Breast epithelium (tissue), 4 donors: ENCODE measurements at regions not wholly inside any gene's neighbourhood (a gene's known extent, or its start where the extent isn't known, plus 50 kb on each side); places are given as distances from the start of the nearest gene placed in this dataset.

ENCODE experiments used
- DNase-seq, 2 donors: peaks; one replicate each; pipeline ENCODE4 v3.0.0-alpha.2; 2019; ENCODE audit warnings: low spot score in 2 of 2
- H3K27ac ChIP-seq, 2 donors: fragments of 200-600 bp; sonication (generic) in 1 of 2; one replicate each; pipeline ENCODE4 v1.5.1; 2016 to 2019; ENCODE audit warnings: mild to moderate bottlenecking in 1 of 2
- H3K27me3 ChIP-seq, 2 donors: fragments of 200-600 bp; sonication (generic) in 1 of 2; one replicate each; pipeline versions ENCODE4 v1.5.1 to v1.6.0; 2017 to 2019; ENCODE audit warnings: control low read depth in 1 of 2, mild to moderate bottlenecking in 1 of 2
- H3K36me3 ChIP-seq: fragments of 200-600 bp; one replicate; pipeline ENCODE4 v1.5.1; 2019
- H3K4me1 ChIP-seq, 2 donors: fragments of 200-600 bp; sonication (generic); one replicate each; pipeline ENCODE4 v1.5.1; 2016 to 2019; ENCODE audit warnings: control low read depth in 1 of 2
- H3K4me3 ChIP-seq, 3 donors: fragments of 200-600 bp; sonication (generic); 1 replicate in 2 of 3; 2 replicates in 1 of 3; pipeline ENCODE4 v1.5.1; 2016 to 2019; ENCODE audit warnings: mild to moderate bottlenecking in 3 of 3, moderate library complexity in 2 of 3
- H3K9me3 ChIP-seq, 2 donors: fragments of 200-600 bp; sonication (generic) in 1 of 2; one replicate each; pipeline ENCODE4 v1.5.1; 2016 to 2019; ENCODE audit warnings: control low read depth in 1 of 2
- POLR2A ChIP-seq: fragments of 450-650 bp; IDR thresholded peaks from one replicate; pipeline ENCODE4 v1.6.1; 2016; ENCODE audit warnings: antibody characterized with exemption, mild to moderate bottlenecking, moderate library complexity
- POLR2AphosphoS5 ChIP-seq, 3 donors: sonication (generic); formaldehyde crosslinking; IDR thresholded peaks; one replicate each; pipeline ENCODE4 v1.6.1; 2017; ENCODE audit warnings: antibody characterized with exemption in 3 of 3
- intact Hi-C: fragments of 100-400 bp; cut with DNase I; formaldehyde crosslinking; loops from one replicate; pipeline ENCODE4 v1.15.1; 2023; ENCODE audit warnings: low total_unique reads
- TF ChIP-seq, protein P1 (sequence below), 3 donors: fragments of 450-650 bp; IDR thresholded peaks; one replicate each; pipeline ENCODE4 v1.5.1; 2016 to 2017; ENCODE audit warnings: antibody characterized with exemption in 3 of 3, mild to moderate bottlenecking in 3 of 3, moderate library complexity in 3 of 3

DNA sequence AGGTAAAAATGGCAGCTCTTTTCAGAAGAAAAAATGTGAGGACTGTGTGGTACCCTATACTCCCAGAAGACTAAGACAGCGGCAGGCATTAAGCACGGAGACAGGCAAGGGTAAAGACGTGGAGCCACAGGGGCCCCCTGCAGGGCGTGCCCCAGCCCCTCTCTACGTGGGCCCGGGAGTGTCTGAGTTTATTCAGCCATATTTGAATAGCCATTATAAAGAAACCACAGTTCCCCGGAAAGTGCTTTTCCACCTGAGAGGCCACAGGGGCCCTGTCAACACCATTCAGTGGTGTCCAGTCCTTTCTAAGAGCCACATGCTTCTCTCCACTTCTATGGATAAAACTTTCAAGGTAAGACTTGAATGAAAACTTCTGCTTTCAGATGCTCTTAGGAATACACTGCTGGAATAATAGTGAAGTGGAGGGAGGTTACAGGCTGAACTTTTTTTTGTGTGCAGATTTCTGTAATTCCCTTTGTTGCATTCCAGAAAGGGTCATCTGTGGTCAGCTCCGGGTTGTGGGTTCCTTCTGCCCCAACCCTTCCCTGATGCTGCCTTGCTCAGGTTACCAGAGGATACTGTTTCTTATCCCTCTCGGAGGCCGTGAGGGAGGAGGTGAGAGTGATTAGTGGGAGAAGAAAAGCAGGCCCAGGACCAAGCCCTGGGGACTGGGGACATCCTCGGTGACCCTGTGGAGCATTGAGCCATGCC lies 58.4 kb downstream of the SLC25A47 start:
- no peaks in the 10 kb centered on the region for H3K27me3 ChIP-seq
- H3K27ac ChIP-seq = no peak overlapping the region
- H3K36me3 ChIP-seq = no peaks in the 10 kb centered on the region
- H3K4me1 ChIP-seq = peaks cover 0 to 5% of the 10 kb centered on the region in 2 donors
- intact Hi-C loops = no loop called here
- H3K4me3 ChIP-seq = no peak overlapping the region
- TF ChIP-seq, protein P1, sequence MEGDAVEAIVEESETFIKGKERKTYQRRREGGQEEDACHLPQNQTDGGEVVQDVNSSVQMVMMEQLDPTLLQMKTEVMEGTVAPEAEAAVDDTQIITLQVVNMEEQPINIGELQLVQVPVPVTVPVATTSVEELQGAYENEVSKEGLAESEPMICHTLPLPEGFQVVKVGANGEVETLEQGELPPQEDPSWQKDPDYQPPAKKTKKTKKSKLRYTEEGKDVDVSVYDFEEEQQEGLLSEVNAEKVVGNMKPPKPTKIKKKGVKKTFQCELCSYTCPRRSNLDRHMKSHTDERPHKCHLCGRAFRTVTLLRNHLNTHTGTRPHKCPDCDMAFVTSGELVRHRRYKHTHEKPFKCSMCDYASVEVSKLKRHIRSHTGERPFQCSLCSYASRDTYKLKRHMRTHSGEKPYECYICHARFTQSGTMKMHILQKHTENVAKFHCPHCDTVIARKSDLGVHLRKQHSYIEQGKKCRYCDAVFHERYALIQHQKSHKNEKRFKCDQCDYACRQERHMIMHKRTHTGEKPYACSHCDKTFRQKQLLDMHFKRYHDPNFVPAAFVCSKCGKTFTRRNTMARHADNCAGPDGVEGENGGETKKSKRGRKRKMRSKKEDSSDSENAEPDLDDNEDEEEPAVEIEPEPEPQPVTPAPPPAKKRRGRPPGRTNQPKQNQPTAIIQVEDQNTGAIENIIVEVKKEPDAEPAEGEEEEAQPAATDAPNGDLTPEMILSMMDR (IDR thresholded peaks at IDR 0.05) = no peak
- TF ChIP-seq POLR2A (no peak), POLR2AphosphoS5 (IDR thresholded peaks at IDR 0.05) (no peak)
- H3K9me3 ChIP-seq = no peaks in the 10 kb centered on the region
- no peak for DNase-seq

DNA sequence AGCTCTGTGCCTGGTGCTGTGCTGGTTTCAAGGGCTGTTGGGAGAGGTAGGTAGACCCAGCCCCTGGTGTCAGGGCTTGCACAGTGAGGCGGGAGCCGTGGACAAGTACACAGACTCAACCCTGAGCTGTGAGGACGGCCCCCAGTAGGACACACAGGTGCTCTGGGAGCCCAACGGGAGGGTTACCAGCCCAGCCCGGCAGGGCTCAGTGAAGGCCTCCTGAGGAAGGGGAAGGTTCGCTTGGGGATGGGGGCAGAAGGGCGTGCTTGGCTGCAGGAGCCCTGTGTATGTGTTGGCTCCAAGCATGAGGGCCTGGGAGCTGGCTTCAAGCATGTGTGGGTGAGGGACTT lies 58.9 kb downstream of the SLC25A47 start:
- peaks cover 0 to under 1% of the 10 kb centered on the region in 2 donors for H3K4me1 ChIP-seq
- no peaks in the 10 kb centered on the region for H3K36me3 ChIP-seq
- no peak overlapping the region for H3K4me3 ChIP-seq
- TF ChIP-seq, protein P1 (IDR thresholded peaks at IDR 0.05) = no peak
- H3K27ac ChIP-seq = no peak overlapping the region
- no peaks in the 10 kb centered on the region for H3K27me3 ChIP-seq
- no peaks in the 10 kb centered on the region for H3K9me3 ChIP-seq
- intact Hi-C loops = no loop called here
- DNase-seq = no peak

DNA sequence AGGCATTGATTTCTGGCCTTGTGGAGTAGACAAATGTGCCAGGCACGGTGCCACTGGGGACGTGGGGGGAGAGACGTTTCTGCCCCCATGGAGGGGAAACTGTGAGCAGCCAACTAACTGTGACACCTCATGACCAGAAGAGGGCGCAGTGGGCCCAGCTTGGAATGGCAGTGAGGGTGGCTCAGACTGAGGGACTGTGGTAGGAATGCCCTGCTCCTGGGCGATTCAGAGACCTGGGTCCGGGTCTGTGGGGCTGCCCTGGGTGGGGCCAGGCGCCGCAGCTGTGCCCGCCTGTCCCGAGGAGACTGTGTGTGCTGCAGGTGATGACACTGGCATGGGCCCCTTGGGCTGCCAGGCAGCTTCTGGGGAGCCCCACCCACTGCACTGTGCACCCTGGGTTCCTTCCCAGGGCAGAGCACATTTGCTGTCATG lies 60.6 kb downstream of the SLC25A47 start:
- Histone ChIP-seq H3K27ac (no peak overlapping the region), H3K9me3 (no peaks in the 10 kb centered on the region), H3K36me3 (no peaks in the 10 kb centered on the region), H3K4me3 (no peak overlapping the region), H3K4me1 (no peaks in the 10 kb centered on the region), H3K27me3 (no peaks in the 10 kb centered on the region)
- TF ChIP-seq POLR2AphosphoS5 (IDR thresholded peaks at IDR 0.05) (no peak), POLR2A (no peak)
- TF ChIP-seq, protein P1 (IDR thresholded peaks at IDR 0.05) = peak; percentile 7 to 75 (median 63)
- DNase-seq = peak in 1 of 2 donors; percentile 66
- intact Hi-C loops = no loop called here

DNA sequence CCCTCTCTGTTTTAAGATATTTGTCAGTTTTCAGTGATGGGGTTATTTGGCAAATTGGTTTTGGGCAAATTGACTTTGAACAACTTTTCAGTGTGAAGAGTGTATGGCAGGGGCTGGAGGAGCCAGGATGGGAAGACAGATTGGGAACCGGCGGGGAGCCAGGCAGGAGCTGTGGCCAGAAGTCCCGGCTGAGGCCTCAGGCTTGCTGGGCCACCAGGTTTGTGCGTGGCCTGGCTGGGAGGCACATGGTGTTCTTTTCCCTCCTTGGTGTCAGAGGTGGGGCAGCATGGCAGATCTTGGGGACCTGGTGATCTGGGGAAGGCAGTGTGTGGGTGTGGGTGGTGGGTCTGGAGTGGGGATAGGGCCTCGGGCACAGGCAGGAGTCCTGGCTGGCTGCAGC lies 61.1 kb downstream of the SLC25A47 start:
- Histone ChIP-seq H3K4me3 (no peak overlapping the region), H3K9me3 (no peaks in the 10 kb centered on the region), H3K36me3 (no peaks in the 10 kb centered on the region), H3K4me1 (no peaks in the 10 kb centered on the region), H3K27me3 (no peaks in the 10 kb centered on the region), H3K27ac (no peak overlapping the region)
- intact Hi-C loops = no loop called here
- no peak for TF ChIP-seq POLR2A
- no peak for TF ChIP-seq POLR2AphosphoS5 (IDR thresholded peaks at IDR 0.05)
- TF ChIP-seq, protein P1 (IDR thresholded peaks at IDR 0.05) = no peak
- no peak for DNase-seq

DNA sequence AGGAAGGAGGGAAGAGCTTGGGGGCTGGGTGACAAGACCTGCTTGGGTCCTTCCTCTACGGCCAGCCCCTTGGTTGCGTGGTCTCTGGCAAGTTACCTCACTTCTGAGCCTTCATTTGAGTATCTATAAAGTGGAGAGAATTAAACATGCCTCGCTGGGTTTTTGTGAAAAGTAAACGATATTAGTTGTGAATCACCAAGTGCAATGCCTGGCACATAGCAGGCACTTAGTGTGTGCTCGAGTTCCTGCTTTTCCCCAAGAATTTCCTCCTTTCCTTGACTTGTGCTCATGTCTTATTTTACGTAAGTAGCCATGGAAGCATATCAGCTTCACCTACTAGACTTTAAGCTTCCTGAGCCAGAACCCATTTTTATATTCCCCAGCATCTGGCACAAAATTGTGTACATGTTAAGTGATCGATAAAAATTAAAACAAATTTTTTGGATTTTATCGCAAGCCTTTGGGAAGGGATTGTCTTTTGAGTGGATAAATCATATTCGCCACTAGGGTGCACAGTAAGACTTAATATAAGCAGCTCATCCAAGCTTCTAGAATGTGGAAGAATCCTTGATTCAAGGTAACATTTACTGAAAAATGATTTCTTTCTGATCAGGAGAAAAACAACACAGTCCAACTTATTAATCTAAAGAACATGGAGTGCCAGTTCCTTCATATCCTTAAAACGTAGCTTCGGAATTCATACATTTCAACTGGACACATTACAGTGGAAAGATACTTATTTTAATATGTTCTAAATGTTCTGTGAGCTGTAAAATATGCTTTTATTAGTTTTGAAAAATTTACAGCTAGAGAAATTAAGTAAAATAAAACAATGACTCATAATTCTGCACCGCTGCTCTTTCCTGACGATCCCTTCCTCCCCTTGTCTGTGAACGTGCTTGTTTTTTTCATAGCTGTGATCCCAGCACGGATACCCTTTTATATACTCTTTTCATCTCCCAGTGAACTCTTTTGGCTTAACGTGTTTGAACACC lies 62.0 kb downstream of the SLC25A47 start:
- Histone ChIP-seq H3K9me3 (no peaks in the 10 kb centered on the region), H3K4me1 (no peaks in the 10 kb centered on the region), H3K4me3 (no peak overlapping the region), H3K27me3 (no peaks in the 10 kb centered on the region), H3K27ac (peak overlapping the region in 1 of 2 donors; percentile 8), H3K36me3 (no peaks in the 10 kb centered on the region)
- intact Hi-C loops = no loop called here
- DNase-seq = no peak
- TF ChIP-seq, protein P1 (IDR thresholded peaks at IDR 0.05) = peak in 2 of 3 donors; percentile 40 to 50
- TF ChIP-seq POLR2AphosphoS5 (IDR thresholded peaks at IDR 0.05) = no peak
